ENCODE measurements at regions not wholly inside any gene's neighbourhood (a gene's known extent, or its start where the extent isn't known, plus 50 kb on each side); places are given as distances from the start of the nearest gene placed in this dataset.
"Not testable (repeated sequence)": the region's sequence is repeated elsewhere in the genome, so short reads cannot be mapped to it uniquely, and the experiment has no call there.

GRCh38 chr9:135277219-135278201 lies 190.0 kb downstream of the OLFM1 start:
- DNase-seq (ENCODE audit: low spot score): no peak

GRCh38 chr9:135278586-135278985 lies 191.1 kb downstream of the OLFM1 start:
- no peak for DNase-seq (ENCODE audit: low spot score)

GRCh38 chr9:135279385-135279784 lies 191.9 kb downstream of the OLFM1 start:
- DNase-seq (ENCODE audit: low spot score): no peak

GRCh38 chr9:135279834-135280393 lies 192.4 kb downstream of the OLFM1 start:
- no peak for DNase-seq (ENCODE audit: low spot score)

GRCh38 chr9:135280666-135281065 lies 193.2 kb downstream of the OLFM1 start:
- DNase-seq (ENCODE audit: low spot score): no peak

- DNase-seq (ENCODE audit: low spot score): no peak
Measured at GRCh38 chr9:135281151-135281550, 193.7 kb downstream of the OLFM1 start.

GRCh38 chr9:135281791-135282737 lies 194.6 kb downstream of the OLFM1 start:
- peak; percentile 35 for DNase-seq (ENCODE audit: low spot score)

- DNase-seq (ENCODE audit: low spot score): no peak
Measured at GRCh38 chr9:135282808-135283207, 195.3 kb downstream of the OLFM1 start.

- DNase-seq (ENCODE audit: low spot score): no peak
Measured at GRCh38 chr9:135283671-135284070, 195.9 kb upstream of the PPP1R26 start.

- no peak for DNase-seq (ENCODE audit: low spot score)
Measured at GRCh38 chr9:135284386-135285134, 195.0 kb upstream of the PPP1R26 start.

- not testable (repeated sequence) for DNase-seq (ENCODE audit: low spot score)
Measured at GRCh38 chr9:135286187-135286925, 193.2 kb upstream of the PPP1R26 start.

- DNase-seq (ENCODE audit: low spot score): no peak
Measured at GRCh38 chr9:135286961-135287360, 192.6 kb upstream of the PPP1R26 start.

- no peak for DNase-seq (ENCODE audit: low spot score)
Measured at GRCh38 chr9:135287627-135288026, 192.0 kb upstream of the PPP1R26 start.

GRCh38 chr9:135288054-135288453 lies 191.5 kb upstream of the PPP1R26 start:
- DNase-seq (ENCODE audit: low spot score): no peak

- DNase-seq (ENCODE audit: low spot score): no peak
Measured at GRCh38 chr9:135289081-135289491, 190.5 kb upstream of the PPP1R26 start.

GRCh38 chr9:135290086-135290485 lies 189.5 kb upstream of the PPP1R26 start:
- DNase-seq (ENCODE audit: low spot score): no peak

GRCh38 chr9:135290566-135290965 lies 189.0 kb upstream of the PPP1R26 start:
- no peak for DNase-seq (ENCODE audit: low spot score)

- no peak for DNase-seq (ENCODE audit: low spot score)
Measured at GRCh38 chr9:135291165-135291564, 188.4 kb upstream of the PPP1R26 start.

GRCh38 chr9:135294836-135295235 lies 184.7 kb upstream of the PPP1R26 start:
- no peak for DNase-seq (ENCODE audit: low spot score)

- DNase-seq (ENCODE audit: low spot score): no peak
Measured at GRCh38 chr9:135295551-135296300, 183.9 kb upstream of the PPP1R26 start.

Measured in HuH-7.5 (cell line).